Endothelial cell of umbilical vein (primary cell): ENCODE measurements at regions not wholly inside any gene's neighbourhood (a gene's known extent, or its start where the extent isn't known, plus 50 kb on each side); places are given as distances from the start of the nearest gene placed in this dataset.

Experiments
- BruUV-seq: library from RNA; stranded (reverse); fragments of 400-500 nt; replicated peaks from 2 replicates; lab custom pipeline; 2021; lab: Mats Ljungman, UMichigan
- CTCF ChIA-PET: fragments of 300-600, 350-600 bp; sonication (Branson Sonifier 250); formaldehyde crosslinking; loops from one replicate; lab custom pipeline; 2021; ENCODE audit warnings: antibody characterized with exemption, inconsistent platforms; lab: Charles Lee
- POLR2A ChIA-PET: fragments of 300-600, 350-600 bp; sonication (Branson Sonifier 250); formaldehyde crosslinking; loops from one replicate; lab custom pipeline; 2021; ENCODE audit warnings: antibody characterized with exemption, inconsistent platforms; lab: Charles Lee
- DNase-seq: peaks from one replicate; pipeline ENCODE4 v3.0.0-alpha.2; 2011; ENCODE audit warnings: low read depth, low spot score
- FAIRE-seq: peaks from 2 replicates; lab custom pipeline; 2011; peaks lifted over from hg19 to GRCh38; lab: Jason Lieb, UNC
- H2AFZ ChIP-seq: 2 replicates; pipeline ENCODE4 v1.6.0; 2012; ENCODE audit warnings: low read depth, low read length, control low read depth, inconsistent platforms
- H3K27ac ChIP-seq: 2 replicates; pipeline ENCODE4 v1.5.1; 2011; ENCODE audit warnings: low read depth, mild to moderate bottlenecking, control low read depth, low read length, moderate library complexity; ENCODE audit not compliant: insufficient read depth
- H3K27me3 ChIP-seq, 2 experiments: 2 replicates each; pipeline versions ENCODE4 v1.6.0 to v1.6.1; 2011; ENCODE audit warnings: low read length in 2 of 2, mixed read lengths in 1 of 2; ENCODE audit not compliant: control insufficient read depth in 2 of 2, insufficient read depth in 2 of 2
- H3K36me3 ChIP-seq, 2 experiments: 2 replicates in 1 of 2; 3 replicates in 1 of 2; pipeline ENCODE4 v1.5.1; 2011; ENCODE audit warnings: low read length in 2 of 2, mild to moderate bottlenecking in 1 of 2, moderate library complexity in 1 of 2; ENCODE audit not compliant: control insufficient read depth in 2 of 2, insufficient read depth in 2 of 2; ENCODE audit errors: extremely low read depth in 1 of 2
- H3K4me1 ChIP-seq: 3 replicates; pipeline ENCODE4 v1.5.1; 2011; ENCODE audit warnings: mild to moderate bottlenecking, low read length; ENCODE audit not compliant: control insufficient read depth, insufficient read depth; ENCODE audit errors: extremely low read depth
- H3K4me2 ChIP-seq: 2 replicates; pipeline ENCODE4 v1.6.1; 2011; ENCODE audit warnings: low read length, control low read depth, mixed read lengths; ENCODE audit not compliant: insufficient read depth
- H3K4me3 ChIP-seq, 3 experiments: fragments of 200-600 bp in 1 of 3; sonication (generic), shearing (Covaris generic) in 1 of 3; replicated peaks in 1 of 3; 2 replicates each; pipeline ENCODE4 v1.5.1; 2011 to 2016; ENCODE audit warnings: control low read depth in 3 of 3, low read length in 3 of 3, mild to moderate bottlenecking in 2 of 3, inconsistent platforms in 1 of 3, low read depth in 1 of 3, moderate library complexity in 1 of 3; ENCODE audit not compliant: insufficient read depth in 1 of 3
- H3K79me2 ChIP-seq: 2 replicates; pipeline ENCODE4 v1.6.0; 2012; ENCODE audit warnings: low read length, inconsistent platforms; ENCODE audit not compliant: control insufficient read depth, insufficient read depth
- H3K9ac ChIP-seq: replicated peaks from 2 replicates; pipeline ENCODE3; 2011; ENCODE audit warnings: low read length, control low read depth; ENCODE audit not compliant: insufficient read depth; ENCODE audit errors: extremely low read depth
- H3K9me1 ChIP-seq: replicated peaks from 3 replicates; pipeline ENCODE4 v1.6.0; 2011; ENCODE audit warnings: mild to moderate bottlenecking, low read length; ENCODE audit not compliant: control insufficient read depth, insufficient read depth; ENCODE audit errors: extremely low read depth
- H3K9me3 ChIP-seq: replicated peaks from 2 replicates; pipeline ENCODE4 v1.5.1; 2012; ENCODE audit warnings: low read length, inconsistent platforms; ENCODE audit not compliant: control insufficient read depth, insufficient read depth
- H4K20me1 ChIP-seq: replicated peaks from 2 replicates; pipeline ENCODE3; 2011; ENCODE audit warnings: mild to moderate bottlenecking, low read length; ENCODE audit not compliant: control insufficient read depth, insufficient read depth; ENCODE audit errors: extremely low read depth
- CTCF ChIP-seq, 2 donors: IDR thresholded peaks; 1 replicate in 1 of 2; 2 replicates in 1 of 2; pipeline ENCODE4 v1.5.1; 2011; ENCODE audit warnings: low read length in 2 of 2, mild to moderate bottlenecking in 2 of 2, moderate library complexity in 2 of 2, control low read depth in 1 of 2, inconsistent platforms in 1 of 2, low read depth in 1 of 2; ENCODE audit not compliant: insufficient read depth in 1 of 2; ENCODE audit errors: extremely low read depth in 1 of 2
- EZH2 ChIP-seq: IDR thresholded peaks from 2 replicates; pipeline ENCODE4 v1.6.1; 2012; ENCODE audit warnings: borderline replicate concordance, low read depth, mild to moderate bottlenecking, moderate library complexity, low read length, inconsistent platforms; ENCODE audit not compliant: severe bottlenecking
- FOS ChIP-seq: IDR thresholded peaks from 2 replicates; pipeline ENCODE4 v1.6.1; 2011; ENCODE audit warnings: mild to moderate bottlenecking, low read length, moderate library complexity, borderline replicate concordance; ENCODE audit not compliant: insufficient read depth
- GATA2 ChIP-seq: IDR thresholded peaks from 2 replicates; pipeline ENCODE4 v1.7.0; 2011; ENCODE audit warnings: low read depth, mild to moderate bottlenecking, moderate library complexity, mixed read lengths, low read length; ENCODE audit not compliant: insufficient read length, insufficient read depth
- JUN ChIP-seq: IDR thresholded peaks from 2 replicates; pipeline ENCODE4 v1.6.1; 2011; ENCODE audit warnings: borderline replicate concordance, low read depth; ENCODE audit not compliant: insufficient read length, insufficient read depth
- MAX ChIP-seq: IDR thresholded peaks from 2 replicates; pipeline ENCODE4 v1.6.1; 2011; ENCODE audit not compliant: insufficient read depth, insufficient read length
- MYC ChIP-seq: IDR thresholded peaks from one replicate; pipeline ENCODE4 v1.6.1; 2011; ENCODE audit warnings: mild to moderate bottlenecking, low read depth, low read length
- POLR2A ChIP-seq: IDR thresholded peaks from 2 replicates; pipeline ENCODE4 v1.6.1; 2012; ENCODE audit warnings: low read depth, mild to moderate bottlenecking, control low read depth, low read length
- POLR2AphosphoS5 ChIP-seq: IDR thresholded peaks from 2 replicates; pipeline ENCODE4 v1.6.1; 2012; ENCODE audit warnings: low read depth, mild to moderate bottlenecking, control low read depth, low read length, moderate library complexity; ENCODE audit not compliant: insufficient read depth
- dilution Hi-C: fragments of 300-500 bp; cut with MboI; formaldehyde crosslinking; loops from one replicate; pipeline ENCODE4 v1.15.0; 2019; ENCODE audit warnings: low sequenced_read_pairs; ENCODE audit not compliant: extremely low pct_ligation_motif_present
- intact Hi-C: fragments of 100-400 bp; cut with micrococcal nuclease; formaldehyde crosslinking; loops from one replicate; pipeline ENCODE4 v1.10.0; 2022

GRCh38 chr16:65965628-65966027 lies 400.9 kb upstream of the CDH5 start:
- Histone ChIP-seq H3K4me1 (no peaks in the 10 kb centered on the region), H3K79me2 (no peaks in the 10 kb centered on the region), H3K4me3 (no peak overlapping the region), H3K4me2 (no peak overlapping the region), H3K9me3 (peaks cover 2% of the 10 kb centered on the region), H4K20me1 (no peaks in the 10 kb centered on the region), H3K9me1 (no peaks in the 10 kb centered on the region), H2AFZ (no peak overlapping the region), H3K27ac (no peak overlapping the region), H3K9ac (no peak overlapping the region), H3K27me3 (no peaks in the 10 kb centered on the region), H3K36me3 (no peaks in the 10 kb centered on the region)
- TF ChIP-seq MYC (no peak), POLR2AphosphoS5 (no peak), POLR2A (no peak), FOS (no peak), MAX (no peak), EZH2 (no peak), GATA2 (no peak), CTCF (IDR thresholded peaks at IDR 0.05; ENCODE audit: extremely low read depth in 1 of 2, insufficient read depth in 1 of 2, low read depth in 1 of 2, low read length in 2 of 2) (no peak), JUN (no peak)
- ChIA-PET CTCF (no interaction called here), POLR2A (no interaction called here)
- dilution Hi-C loops (no loop called here), intact Hi-C loops (no loop called here)
- DNase-seq, result no peak
- no TSS peak for BruUV-seq
- FAIRE-seq, result no peak
